PFSK-1 (cell line): ENCODE measurements at regions not wholly inside any gene's neighbourhood (a gene's known extent, or its start where the extent isn't known, plus 50 kb on each side); places are given as distances from the start of the nearest gene placed in this dataset.

Experiments
- FOXP2 ChIP-seq: optimal IDR thresholded peaks from 2 replicates; pipeline ENCODE3; 2011; ENCODE audit warnings: borderline replicate concordance, control low read depth, inconsistent platforms; ENCODE audit not compliant: insufficient read depth; ENCODE audit errors: extremely low read length, extremely low read depth
- POLR2AphosphoS5 ChIP-seq: IDR thresholded peaks from 2 replicates; pipeline ENCODE4 v1.6.1; 2012; ENCODE audit warnings: low read depth, mild to moderate bottlenecking, control low read depth, low read length, moderate library complexity
- SIN3A ChIP-seq: IDR thresholded peaks from 2 replicates; pipeline ENCODE4 v1.6.1; 2012; ENCODE audit warnings: mild to moderate bottlenecking, low read length, moderate library complexity, borderline replicate concordance; ENCODE audit not compliant: insufficient read depth
- TAF1 ChIP-seq: IDR thresholded peaks from 2 replicates; pipeline ENCODE4 v1.6.1; 2012; ENCODE audit warnings: low read length, control low read depth, borderline replicate concordance; ENCODE audit not compliant: insufficient read depth
- TF ChIP-seq, protein P1 (sequence below), 2 experiments: IDR thresholded peaks; 2 replicates each; pipeline versions ENCODE4 v1.6.1 to v1.8.0; 2011 to 2012; ENCODE audit warnings: low read depth in 2 of 2, low read length in 2 of 2, control low read depth in 1 of 2, inconsistent platforms in 1 of 2, mild to moderate bottlenecking in 1 of 2, moderate library complexity in 1 of 2; ENCODE audit not compliant: insufficient read depth in 1 of 2

DNA sequence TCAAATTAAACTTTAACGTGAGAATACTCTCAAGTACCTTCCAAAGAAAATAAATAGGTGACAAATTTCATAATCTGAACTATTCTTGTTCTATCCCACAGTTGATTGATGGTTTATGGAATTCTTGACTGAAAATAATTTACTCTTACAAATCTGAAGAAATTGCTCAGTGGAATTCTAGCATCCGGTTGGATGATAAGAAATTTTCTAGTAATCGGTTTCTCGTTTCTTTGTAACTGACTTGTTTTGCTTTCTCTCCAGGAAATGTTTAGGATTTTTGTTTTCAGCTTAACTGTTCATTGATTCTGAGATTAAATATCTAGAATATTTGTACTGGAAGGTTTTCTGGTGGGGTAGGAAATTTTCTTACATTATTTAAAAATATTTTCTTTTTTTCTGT is 558.9 kb upstream of the ADAMTS5 start:
- TF ChIP-seq TAF1: no peak
- no peak for TF ChIP-seq FOXP2
- no peak for TF ChIP-seq POLR2AphosphoS5
- no peak for TF ChIP-seq SIN3A
- TF ChIP-seq, protein P1, sequence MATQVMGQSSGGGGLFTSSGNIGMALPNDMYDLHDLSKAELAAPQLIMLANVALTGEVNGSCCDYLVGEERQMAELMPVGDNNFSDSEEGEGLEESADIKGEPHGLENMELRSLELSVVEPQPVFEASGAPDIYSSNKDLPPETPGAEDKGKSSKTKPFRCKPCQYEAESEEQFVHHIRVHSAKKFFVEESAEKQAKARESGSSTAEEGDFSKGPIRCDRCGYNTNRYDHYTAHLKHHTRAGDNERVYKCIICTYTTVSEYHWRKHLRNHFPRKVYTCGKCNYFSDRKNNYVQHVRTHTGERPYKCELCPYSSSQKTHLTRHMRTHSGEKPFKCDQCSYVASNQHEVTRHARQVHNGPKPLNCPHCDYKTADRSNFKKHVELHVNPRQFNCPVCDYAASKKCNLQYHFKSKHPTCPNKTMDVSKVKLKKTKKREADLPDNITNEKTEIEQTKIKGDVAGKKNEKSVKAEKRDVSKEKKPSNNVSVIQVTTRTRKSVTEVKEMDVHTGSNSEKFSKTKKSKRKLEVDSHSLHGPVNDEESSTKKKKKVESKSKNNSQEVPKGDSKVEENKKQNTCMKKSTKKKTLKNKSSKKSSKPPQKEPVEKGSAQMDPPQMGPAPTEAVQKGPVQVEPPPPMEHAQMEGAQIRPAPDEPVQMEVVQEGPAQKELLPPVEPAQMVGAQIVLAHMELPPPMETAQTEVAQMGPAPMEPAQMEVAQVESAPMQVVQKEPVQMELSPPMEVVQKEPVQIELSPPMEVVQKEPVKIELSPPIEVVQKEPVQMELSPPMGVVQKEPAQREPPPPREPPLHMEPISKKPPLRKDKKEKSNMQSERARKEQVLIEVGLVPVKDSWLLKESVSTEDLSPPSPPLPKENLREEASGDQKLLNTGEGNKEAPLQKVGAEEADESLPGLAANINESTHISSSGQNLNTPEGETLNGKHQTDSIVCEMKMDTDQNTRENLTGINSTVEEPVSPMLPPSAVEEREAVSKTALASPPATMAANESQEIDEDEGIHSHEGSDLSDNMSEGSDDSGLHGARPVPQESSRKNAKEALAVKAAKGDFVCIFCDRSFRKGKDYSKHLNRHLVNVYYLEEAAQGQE (IDR thresholded peaks at IDR 0.05; ENCODE audit: insufficient read depth in 1 of 2, low read depth in 2 of 2, low read length in 2 of 2): no peak

DNA sequence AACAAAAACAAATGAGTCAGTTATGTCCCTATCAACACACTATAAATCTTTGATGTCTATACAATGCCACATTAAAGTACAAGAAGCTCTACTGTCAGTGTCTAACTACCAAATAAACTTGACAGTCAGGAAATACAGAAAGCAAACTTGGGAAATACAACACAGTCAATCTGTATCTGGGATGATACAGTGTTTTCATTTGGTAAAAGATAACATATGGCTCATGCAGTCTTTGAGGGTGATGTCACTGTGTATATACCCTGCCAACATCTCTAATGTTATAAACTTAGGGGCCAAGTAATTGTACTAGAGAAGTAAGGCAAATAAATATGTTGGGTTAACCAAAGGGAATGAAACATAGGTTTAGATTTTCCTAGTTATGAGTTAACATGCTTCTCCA is 552.5 kb upstream of the ADAMTS5 start:
- TF ChIP-seq TAF1 (no peak), POLR2AphosphoS5 (no peak), FOXP2 (no peak), SIN3A (no peak)
- TF ChIP-seq, protein P1 (IDR thresholded peaks at IDR 0.05; ENCODE audit: insufficient read depth in 1 of 2, low read depth in 2 of 2, low read length in 2 of 2): no peak

DNA sequence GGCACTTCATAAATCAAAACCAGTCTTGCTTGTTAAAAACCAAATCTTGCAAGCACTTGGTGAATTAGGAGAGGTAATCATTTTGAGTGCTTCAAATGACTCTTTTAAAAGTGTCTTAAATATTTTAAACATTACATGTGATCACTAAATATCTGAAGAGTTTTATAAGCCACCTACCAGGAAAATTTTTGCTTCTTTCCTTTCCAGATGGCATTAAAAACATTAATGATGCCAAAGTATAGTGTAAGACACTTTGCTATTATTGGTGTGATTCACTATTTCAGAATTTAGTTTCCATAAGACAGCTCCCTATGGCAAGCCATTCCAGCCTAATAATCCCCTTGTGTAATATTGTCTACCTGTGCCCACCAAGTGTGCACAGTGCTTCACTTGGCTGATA is 548.8 kb upstream of the ADAMTS5 start:
- no peak for TF ChIP-seq SIN3A
- TF ChIP-seq, protein P1 (IDR thresholded peaks at IDR 0.05; ENCODE audit: insufficient read depth in 1 of 2, low read depth in 2 of 2, low read length in 2 of 2): no peak
- TF ChIP-seq FOXP2: no peak
- no peak for TF ChIP-seq TAF1
- no peak for TF ChIP-seq POLR2AphosphoS5

DNA sequence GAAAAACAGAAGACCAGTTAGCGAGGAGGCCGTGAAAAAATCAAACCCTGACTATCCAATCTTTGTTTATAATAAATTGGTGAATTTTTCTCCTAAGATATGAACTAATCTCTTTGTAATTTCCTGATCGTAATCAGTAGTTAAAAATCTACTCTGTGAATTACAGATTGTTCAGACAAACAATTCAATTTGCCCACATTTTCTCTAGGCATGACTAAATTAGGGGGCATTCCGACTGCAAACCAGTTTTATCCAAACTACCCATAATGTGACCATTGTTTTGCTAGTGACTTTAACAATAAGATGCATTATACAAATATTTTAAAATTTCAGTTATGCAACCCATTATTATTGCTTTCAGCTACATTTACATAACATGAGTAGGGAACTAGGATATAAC is 546.9 kb upstream of the ADAMTS5 start:
- TF ChIP-seq FOXP2 (no peak), SIN3A (no peak), POLR2AphosphoS5 (no peak), TAF1 (no peak)
- TF ChIP-seq, protein P1 (IDR thresholded peaks at IDR 0.05; ENCODE audit: insufficient read depth in 1 of 2, low read depth in 2 of 2, low read length in 2 of 2): no peak

GRCh38 chr21:27513016-27513415 is 546.1 kb upstream of the ADAMTS5 start:
- TF ChIP-seq TAF1 (no peak), POLR2AphosphoS5 (no peak)

DNA sequence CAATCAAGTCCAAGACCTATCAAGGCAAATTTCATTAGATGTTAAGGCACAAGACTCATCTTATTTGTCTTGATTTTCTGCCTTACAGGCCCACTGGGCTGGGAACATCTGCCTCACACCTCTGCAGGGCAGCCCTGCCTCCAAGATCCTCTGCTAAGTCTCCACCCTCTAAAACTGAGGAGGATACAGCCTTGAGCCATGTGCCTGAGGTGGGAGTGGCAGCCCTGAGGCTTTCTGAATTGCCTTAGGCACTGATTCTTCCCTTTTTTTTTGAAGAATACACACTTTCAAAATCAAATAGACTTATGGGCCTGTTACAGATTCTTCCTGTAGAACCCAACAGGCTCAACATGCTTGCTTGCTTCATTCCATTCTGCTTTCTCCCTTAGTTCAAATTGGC is 544.3 kb upstream of the ADAMTS5 start:
- TF ChIP-seq TAF1 (no peak), SIN3A (no peak), POLR2AphosphoS5 (no peak), FOXP2 (no peak)
- TF ChIP-seq, protein P1 (IDR thresholded peaks at IDR 0.05; ENCODE audit: insufficient read depth in 1 of 2, low read depth in 2 of 2, low read length in 2 of 2): no peak
